Putamen (tissue), 1 donor: ENCODE measurements at regions not wholly inside any gene's neighbourhood (a gene's known extent, or its start where the extent isn't known, plus 50 kb on each side); places are given as distances from the start of the nearest gene placed in this dataset.
"Not testable (repeated sequence)": the region's sequence is repeated elsewhere in the genome, so short reads cannot be mapped to it uniquely, and the experiment has no call there.

Experiments
- DNase-seq: peaks from one replicate; pipeline ENCODE4 v3.0.0-alpha.2; 2016; ENCODE audit warnings: low spot score

GRCh38 chr14:81955123-81955522 is 421.5 kb upstream of the SEL1L start:
- no peak for DNase-seq

GRCh38 chr14:81960781-81961180 is 427.1 kb upstream of the SEL1L start:
- no peak for DNase-seq

GRCh38 chr14:81963846-81964245 is 430.2 kb upstream of the SEL1L start:
- DNase-seq, result no peak

- DNase-seq, result no peak
These were observed 436.7 kb upstream of the SEL1L start for GRCh38 chr14:81970307-81970706.

DNA sequence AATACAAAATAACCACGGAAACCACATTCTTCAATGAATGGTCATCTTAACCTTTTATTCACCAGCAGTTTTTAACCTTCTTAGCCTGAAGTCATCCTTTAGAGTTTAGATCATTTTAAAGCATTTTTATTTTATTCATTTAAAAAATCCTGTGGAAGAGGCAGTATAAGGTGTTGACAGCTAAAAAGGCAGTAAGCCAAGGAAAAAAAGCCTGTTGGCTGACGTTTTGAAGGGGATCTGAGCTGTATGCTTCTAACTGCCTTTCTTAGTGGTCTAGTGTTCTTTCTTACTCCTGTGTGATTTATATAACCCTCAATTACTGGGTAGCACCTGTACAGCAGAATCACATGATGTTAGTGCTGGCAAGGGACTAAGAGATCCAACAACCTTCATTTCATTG is 438.3 kb upstream of the SEL1L start:
- no peak for DNase-seq

GRCh38 chr14:81972601-81973000 is 438.9 kb upstream of the SEL1L start:
- no peak for DNase-seq

DNA sequence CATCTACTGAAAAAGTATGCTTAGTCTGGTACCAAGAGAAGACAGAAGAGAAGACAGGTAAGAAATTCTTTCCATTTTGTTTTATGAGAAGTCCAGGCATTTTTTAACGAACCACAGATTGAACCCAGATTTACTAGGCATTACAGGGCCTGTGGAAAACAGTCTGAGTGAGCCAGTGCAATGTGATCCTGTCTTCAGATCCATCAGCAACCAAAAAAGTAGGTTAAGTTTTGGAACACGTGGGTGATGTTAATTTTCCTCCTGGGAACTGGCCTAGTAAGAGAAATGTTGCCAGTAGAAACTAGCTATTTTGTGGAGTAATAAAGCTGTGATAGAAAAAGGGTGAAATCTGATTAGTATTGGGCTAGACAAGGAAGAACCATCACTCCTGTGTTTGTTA is 440.9 kb upstream of the SEL1L start:
- DNase-seq, result peak; percentile 52

DNA sequence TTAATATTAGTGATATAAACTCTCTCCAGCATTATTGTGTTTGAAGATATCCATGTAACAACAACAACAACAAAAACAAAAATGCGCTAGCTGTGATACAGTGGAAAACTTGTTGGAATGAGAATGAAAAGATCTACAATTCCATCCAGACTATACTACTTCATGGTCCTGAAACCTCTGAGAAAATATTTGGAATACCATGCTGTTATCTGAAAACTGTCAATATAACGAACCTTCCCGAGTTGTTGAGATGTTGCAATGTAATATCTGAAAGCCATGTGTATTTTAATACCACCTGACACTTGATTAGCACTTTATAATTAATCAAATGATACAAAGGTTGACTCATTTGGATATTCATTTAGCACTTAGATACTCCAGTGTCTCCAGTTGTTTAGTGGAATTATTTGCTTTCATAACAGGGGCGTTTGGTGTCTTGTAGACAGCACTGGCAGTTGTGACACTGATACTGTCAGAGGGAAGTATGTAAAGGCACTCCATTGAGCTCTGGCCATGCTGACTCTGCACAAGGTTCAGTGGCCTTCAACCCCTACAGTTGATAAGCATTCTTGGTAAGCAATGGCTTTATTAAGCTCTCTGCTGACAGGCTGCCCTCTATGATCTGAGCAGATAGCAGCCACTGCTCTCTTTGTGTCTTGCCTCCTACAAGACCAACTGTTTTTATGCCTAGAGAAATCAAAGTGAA is 447.1 kb upstream of the SEL1L start:
- no peak for DNase-seq

DNA sequence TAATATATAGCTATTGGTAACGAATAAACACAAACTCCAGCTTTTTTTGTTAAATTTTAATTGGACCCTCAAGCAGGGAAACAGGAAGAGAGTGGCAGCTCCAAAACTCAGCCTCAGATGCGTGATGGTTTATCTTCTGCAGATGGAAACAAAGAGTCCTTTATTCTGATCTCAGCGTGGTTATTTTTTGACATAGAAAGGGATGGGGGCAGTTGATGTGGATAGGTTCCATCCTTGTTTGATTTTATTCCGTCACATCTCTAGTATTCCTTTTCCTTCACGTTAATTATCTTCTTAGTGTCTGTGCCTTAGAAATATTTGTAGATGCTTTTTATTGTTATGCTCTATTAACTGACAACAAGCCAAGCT is 447.6 kb upstream of the SEL1L start:
- peak; percentile 11 for DNase-seq

DNA sequence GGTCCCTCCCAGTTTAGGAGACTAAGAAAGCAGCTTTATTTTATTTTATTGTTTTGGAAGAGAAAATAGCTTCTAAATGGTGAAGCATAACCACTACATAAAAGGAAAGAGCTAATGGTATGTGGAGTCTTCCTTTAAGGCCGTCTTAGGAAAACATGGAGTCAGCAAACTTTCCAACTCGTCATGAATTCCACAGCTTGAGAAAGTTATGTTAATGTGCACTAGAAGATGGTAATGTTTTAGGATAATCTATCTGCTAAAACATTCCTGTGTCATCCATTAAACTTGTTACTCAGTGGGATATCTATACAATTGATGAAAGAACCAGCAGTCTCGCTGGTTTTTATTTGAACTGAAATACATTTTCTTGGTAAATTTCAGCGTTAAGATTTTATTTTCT is 448.4 kb upstream of the SEL1L start:
- no peak for DNase-seq

DNA sequence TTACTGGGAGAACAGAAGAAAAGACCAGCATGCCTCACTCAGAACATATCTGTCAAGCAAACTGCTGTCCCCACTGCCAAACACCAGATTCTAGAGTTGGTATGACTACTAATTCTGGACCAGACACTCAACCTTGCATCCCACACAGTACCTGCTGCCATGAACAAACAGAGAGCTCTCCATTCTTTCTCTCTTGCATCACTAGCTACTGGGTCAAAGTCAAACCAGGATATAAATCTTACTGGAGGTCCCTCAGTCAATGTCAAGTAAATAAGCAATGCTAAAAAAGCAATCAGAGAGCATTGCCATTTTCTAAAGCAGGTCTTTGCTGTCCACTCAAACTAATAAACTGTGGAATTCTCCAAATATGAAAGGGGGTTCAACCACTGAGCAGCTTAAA is 452.4 kb upstream of the SEL1L start:
- DNase-seq, result no peak

DNA sequence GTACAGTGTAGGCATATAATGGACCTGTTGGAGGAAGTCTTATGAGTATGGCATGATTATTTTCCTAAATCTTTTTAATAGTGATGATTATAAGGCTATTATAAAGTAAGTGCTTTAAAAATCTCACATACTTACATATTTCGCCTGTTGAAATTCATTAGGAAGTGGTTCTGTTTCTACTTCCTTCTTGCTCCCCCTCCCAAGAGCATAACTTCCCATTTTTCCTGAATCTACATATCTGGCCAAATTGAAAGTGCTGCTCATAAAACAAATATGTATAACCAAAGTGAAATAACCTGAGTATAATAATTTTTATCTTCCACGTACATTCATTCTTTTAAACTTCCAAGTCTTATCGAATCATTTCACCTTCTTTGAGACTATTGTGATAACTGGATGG is 455.6 kb upstream of the SEL1L start:
- DNase-seq, result no peak

GRCh38 chr14:81990312-81990761 is 456.7 kb upstream of the SEL1L start:
- DNase-seq, result peak; percentile 70

DNA sequence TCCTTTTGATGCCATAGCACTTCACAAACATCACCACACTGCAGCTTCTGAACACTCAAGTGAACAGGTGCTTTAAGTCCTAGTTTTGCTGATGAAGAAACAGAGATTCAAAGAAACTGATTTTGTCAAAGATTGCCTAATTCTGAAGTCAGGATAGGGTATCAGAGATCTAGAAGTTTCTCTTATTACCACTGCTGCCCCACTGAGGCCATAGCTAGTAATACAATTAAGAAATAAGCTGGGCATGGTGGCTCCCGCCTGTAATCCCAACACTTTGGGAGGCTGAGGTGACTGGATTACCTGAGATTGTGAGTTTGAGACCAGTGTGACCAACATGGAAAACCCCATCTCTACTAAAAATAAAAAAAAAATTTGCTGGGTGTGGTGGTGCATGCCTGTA is 458.3 kb upstream of the SEL1L start:
- DNase-seq, result no peak

DNA sequence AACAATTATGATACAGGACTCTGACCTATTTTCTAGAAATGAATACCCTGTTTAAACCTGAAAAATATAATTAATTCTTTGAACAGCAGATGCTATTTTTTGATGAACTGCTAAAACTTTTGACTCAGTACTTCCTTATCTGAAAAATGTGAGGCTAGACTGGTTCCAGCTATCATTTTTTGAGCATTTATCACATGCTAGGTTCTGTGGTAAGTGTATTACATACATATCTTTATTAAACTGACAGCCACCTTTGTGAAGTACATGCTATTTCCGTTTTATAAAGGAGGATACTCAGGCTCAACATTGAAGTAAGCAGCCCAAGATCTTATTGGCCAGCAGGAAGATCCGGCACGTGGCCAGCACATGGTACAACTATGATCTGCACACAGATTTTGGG is 459.8 kb upstream of the SEL1L start:
- no peak for DNase-seq

DNA sequence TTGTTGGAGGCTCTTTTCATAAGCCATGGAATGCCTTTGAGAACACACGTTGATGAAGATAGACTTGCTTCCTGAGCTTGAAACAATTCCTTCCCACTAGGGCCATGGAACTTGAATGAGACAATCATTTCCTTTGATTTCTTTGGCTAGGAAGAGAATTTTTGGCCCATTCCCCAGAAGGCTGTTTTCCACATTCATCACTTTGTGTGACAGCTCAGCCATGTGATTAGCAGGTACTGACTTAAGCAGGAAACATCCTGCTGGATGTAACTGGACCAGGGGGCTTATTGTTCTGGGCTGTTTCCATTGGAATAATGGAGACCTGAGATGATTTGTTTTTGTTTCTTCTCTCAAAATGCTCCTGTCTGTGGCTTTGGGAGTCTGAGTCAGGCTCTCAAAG is 469.8 kb upstream of the SEL1L start:
- DNase-seq, result no peak

- no peak for DNase-seq
These were observed 475.4 kb upstream of the SEL1L start for GRCh38 chr14:82009076-82009475.

DNA sequence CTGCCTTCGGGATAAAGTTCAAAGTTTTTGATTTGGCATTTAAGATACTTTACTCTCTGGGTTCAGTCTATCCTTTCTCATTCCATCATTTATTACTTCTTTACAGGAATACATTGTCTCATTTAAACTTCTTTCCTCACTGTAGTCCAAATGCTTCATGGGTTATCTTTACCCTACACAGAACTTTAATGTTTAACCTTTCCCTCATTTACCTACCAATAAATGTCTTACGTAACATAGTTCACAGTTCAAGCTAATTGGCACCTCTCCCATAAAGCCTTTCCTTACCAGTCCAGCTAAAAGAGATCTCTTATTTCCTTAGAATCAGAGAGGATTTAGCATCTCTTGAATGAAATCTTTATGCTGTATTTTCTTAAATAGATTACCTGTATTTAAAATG is 476.3 kb upstream of the SEL1L start:
- no peak for DNase-seq

GRCh38 chr14:82011460-82011859 is 477.8 kb upstream of the SEL1L start:
- DNase-seq, result no peak

DNA sequence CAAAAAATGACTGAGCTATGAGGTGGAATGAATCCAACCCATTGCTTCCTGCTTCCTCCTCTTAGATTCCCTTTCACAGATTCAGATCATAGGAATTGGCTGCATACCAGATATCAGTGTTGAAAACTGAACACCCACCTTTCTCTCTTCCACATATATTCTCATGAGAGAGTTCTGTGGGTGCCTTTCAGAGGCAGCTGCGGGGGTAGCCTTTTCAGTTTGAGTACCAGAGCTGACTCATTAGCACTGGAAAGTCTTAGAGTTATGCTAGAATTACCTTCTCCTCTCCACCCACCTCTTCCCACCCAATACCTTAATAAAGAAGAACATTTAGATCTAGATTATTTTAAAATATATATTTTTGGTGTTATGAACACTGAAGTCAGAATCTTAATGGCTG is 495.4 kb upstream of the SEL1L start:
- DNase-seq, result peak; percentile 86

DNA sequence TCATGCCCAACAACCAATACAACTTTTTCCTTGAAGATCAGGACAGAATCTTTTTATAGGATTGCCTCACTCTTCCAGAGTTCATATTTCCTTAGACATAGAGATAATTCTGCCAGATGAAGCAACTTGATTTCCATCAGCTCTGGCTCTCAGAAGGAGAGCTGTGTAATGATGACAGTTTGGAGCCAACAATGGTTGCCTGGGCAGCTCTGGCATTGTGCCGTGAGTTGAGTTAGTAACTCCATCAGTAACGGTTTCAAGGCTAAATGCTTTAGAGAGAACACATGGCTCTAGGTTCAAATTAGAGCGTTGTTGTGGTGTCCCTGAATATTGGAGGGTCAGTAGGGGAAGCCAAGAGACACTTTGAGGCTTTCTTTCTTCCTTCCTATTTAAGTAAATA is 501.7 kb upstream of the SEL1L start:
- no peak for DNase-seq

DNA sequence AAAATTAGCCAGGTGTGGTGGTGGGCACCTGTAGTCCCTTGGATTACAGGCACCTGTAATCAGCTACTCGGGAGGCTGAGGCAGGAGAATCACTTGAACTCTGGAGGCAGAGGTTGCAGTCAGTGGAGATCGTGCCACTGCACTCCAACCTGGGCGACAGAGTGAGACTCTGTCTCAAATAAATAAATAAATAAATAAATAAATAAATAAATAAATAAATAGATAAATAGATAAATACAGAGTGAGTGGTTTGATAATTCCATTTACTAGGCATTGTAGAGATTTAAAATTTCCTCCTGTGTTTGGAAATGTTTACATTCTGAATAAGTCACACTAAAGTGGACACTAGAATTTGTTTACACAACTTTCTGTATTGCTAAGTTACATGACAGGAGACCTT is 504.4 kb upstream of the SEL1L start:
- not testable (repeated sequence) for DNase-seq

- DNase-seq, result no peak
These were observed 511.7 kb upstream of the SEL1L start for GRCh38 chr14:82045339-82045738.

GRCh38 chr14:82046512-82047226 is 513.0 kb upstream of the SEL1L start:
- no peak for DNase-seq
